Epithelial cell of esophagus (primary cell): ENCODE measurements at regions not wholly inside any gene's neighbourhood (a gene's known extent, or its start where the extent isn't known, plus 50 kb on each side); places are given as distances from the start of the nearest gene placed in this dataset.

Experiments used
- DNase-seq: peaks from one replicate; pipeline ENCODE4 v3.0.0; 2010; ENCODE audit warnings: low read depth
- H3K4me3 ChIP-seq: 2 replicates; pipeline ENCODE4 v1.5.1; 2011; ENCODE audit warnings: mild to moderate bottlenecking, low read length, control low read depth
- CTCF ChIP-seq: IDR thresholded peaks from 2 replicates; pipeline ENCODE4 v1.5.1; 2011; ENCODE audit warnings: low read depth, mild to moderate bottlenecking, low read length, control low read depth, inconsistent platforms; ENCODE audit not compliant: insufficient read depth; ENCODE audit errors: missing control alignments

- H3K4me3 ChIP-seq, result no peak overlapping the region
- TF ChIP-seq CTCF, result no peak
- no peak for DNase-seq
Observed at GRCh38 chr5:141742144-141742543, 60.1 kb upstream of the ARAP3 start.

- TF ChIP-seq CTCF, result no peak
- no peak overlapping the region for H3K4me3 ChIP-seq
- no peak for DNase-seq
Observed at GRCh38 chr5:141740885-141741284, 58.9 kb upstream of the ARAP3 start.

- no peak for TF ChIP-seq CTCF
- no peak overlapping the region for H3K4me3 ChIP-seq
- no peak for DNase-seq
Observed at GRCh38 chr5:141737535-141737934, 55.5 kb upstream of the ARAP3 start.

- TF ChIP-seq CTCF, result no peak
Observed at GRCh38 chr5:141735823-141736222, 53.8 kb upstream of the ARAP3 start.

GRCh38 chr5:141734501-141735229 lies 52.6 kb upstream of the ARAP3 start:
- TF ChIP-seq CTCF, result no peak
- H3K4me3 ChIP-seq, result no peak overlapping the region
- peak; percentile 90 for DNase-seq

More at GRCh38 chr5:141735823-141736222, 53.8 kb upstream of the ARAP3 start:
- DNase-seq, result no peak
- H3K4me3 ChIP-seq, result no peak overlapping the region

- no peak overlapping the region for H3K4me3 ChIP-seq
- TF ChIP-seq CTCF, result no peak
- no peak for DNase-seq
Observed at GRCh38 chr5:141733198-141733597, 51.2 kb upstream of the ARAP3 start.

- H3K4me3 ChIP-seq, result no peak overlapping the region
- TF ChIP-seq CTCF, result no peak
- no peak for DNase-seq
Observed at GRCh38 chr5:141732417-141732816, 50.4 kb upstream of the ARAP3 start.
